Smooth muscle cell (in vitro differentiated cells): ENCODE measurements at regions not wholly inside any gene's neighbourhood (a gene's known extent, or its start where the extent isn't known, plus 50 kb on each side); places are given as distances from the start of the nearest gene placed in this dataset.

Experiments used
- DNase-seq: peaks from one replicate; lab custom pipeline; 2025; ENCODE audit not compliant: unreplicated experiment; lab: John Stamatoyannopoulos, UW
- H2AFZ ChIP-seq: fragments of 200-600 bp; sonication (generic); 2 replicates; pipeline ENCODE4 v1.6.0; 2016; ENCODE audit warnings: antibody characterized with exemption, low read depth, mild to moderate bottlenecking
- H3F3A ChIP-seq: fragments of 200-600 bp; sonication (generic); 2 replicates; pipeline ENCODE4 v1.6.0; 2017; ENCODE audit warnings: antibody characterized with exemption, low read depth
- H3K27ac ChIP-seq: fragments of 200-600 bp; sonication (generic); 2 replicates; pipeline ENCODE4 v1.5.1; 2016; ENCODE audit warnings: low read depth, mild to moderate bottlenecking
- H3K27me3 ChIP-seq: fragments of 200-600 bp; sonication (generic); 2 replicates; pipeline ENCODE4 v1.6.1; 2016; ENCODE audit warnings: low read depth, mild to moderate bottlenecking
- H3K36me3 ChIP-seq: fragments of 200-600 bp; sonication (generic); 2 replicates; pipeline ENCODE4 v1.5.1; 2016; ENCODE audit warnings: low read depth
- H3K4me1 ChIP-seq: fragments of 200-600 bp; sonication (generic); 2 replicates; pipeline ENCODE4 v1.5.1; 2016; ENCODE audit warnings: low read depth
- H3K4me2 ChIP-seq: fragments of 200-600 bp; sonication (generic); 2 replicates; pipeline ENCODE4 v1.6.0; 2016; ENCODE audit warnings: mild to moderate bottlenecking
- H3K4me3 ChIP-seq: fragments of 200-600 bp; sonication (generic); 2 replicates; pipeline ENCODE4 v1.5.1; 2016; ENCODE audit warnings: mild to moderate bottlenecking
- H3K79me2 ChIP-seq: fragments of 200-600 bp; sonication (generic); 2 replicates; pipeline ENCODE4 v1.6.0; 2016; ENCODE audit warnings: low read depth, mild to moderate bottlenecking
- H3K9ac ChIP-seq: fragments of 200-600 bp; sonication (generic); 2 replicates; pipeline ENCODE4 v1.6.0; 2016; ENCODE audit warnings: low read depth
- H3K9me3 ChIP-seq: fragments of 200-600 bp; sonication (generic); replicated peaks from 2 replicates; pipeline ENCODE4 v1.5.1; 2016; ENCODE audit warnings: low read depth
- H4K20me1 ChIP-seq: fragments of 200-600 bp; sonication (generic); 2 replicates; pipeline ENCODE4 v1.6.0; 2016; ENCODE audit warnings: low read depth
- CTCF ChIP-seq: fragments of 200-600 bp; sonication (generic); IDR thresholded peaks from 2 replicates; pipeline ENCODE4 v1.5.1; 2017; ENCODE audit warnings: borderline replicate concordance, mild to moderate bottlenecking, antibody characterized with exemption; ENCODE audit not compliant: insufficient read depth, poor library complexity, severe bottlenecking
- WGBS: methylation state at CpG from one replicate; pipeline ENCODE4 v1.1.7; 2016; ENCODE audit warnings: low lambda C conversion rate; 5-methylcytosine and 5-hydroxymethylcytosine counted together

- 93% methylated on average over 7 of the region's 7 CpGs for WGBS
- Histone ChIP-seq H3K9me3 (no peaks in the 10 kb centered on the region), H2AFZ (no peak overlapping the region)
Measured at GRCh38 chr5:68369457-68370125, 154.0 kb downstream of the PIK3R1 start.

GRCh38 chr5:68370196-68370595 is 154.6 kb downstream of the PIK3R1 start:
- Histone ChIP-seq H3K36me3 (no peaks in the 10 kb centered on the region), H3F3A (no peaks in the 10 kb centered on the region), H4K20me1 (no peaks in the 10 kb centered on the region), H3K27me3 (no peaks in the 10 kb centered on the region), H3K9ac (no peak overlapping the region), H3K9me3 (no peaks in the 10 kb centered on the region), H2AFZ (no peak overlapping the region), H3K4me2 (no peak overlapping the region), H3K4me1 (peaks cover 5% of the 10 kb centered on the region), H3K4me3 (no peak overlapping the region), H3K27ac (no peak overlapping the region), H3K79me2 (no peaks in the 10 kb centered on the region)
- WGBS: 100% methylated on average over 2 of the region's 2 CpGs
- no peak for TF ChIP-seq CTCF
- DNase-seq: no peak

More at GRCh38 chr5:68369457-68370125, 154.0 kb downstream of the PIK3R1 start:
- Histone ChIP-seq H3F3A (peaks cover 5% of the 10 kb centered on the region), H3K36me3 (no peaks in the 10 kb centered on the region), H3K9ac (no peak overlapping the region), H3K4me2 (no peak overlapping the region), H3K27ac (no peak overlapping the region), H3K4me1 (peaks cover 5% of the 10 kb centered on the region), H4K20me1 (no peaks in the 10 kb centered on the region), H3K4me3 (no peak overlapping the region), H3K27me3 (no peaks in the 10 kb centered on the region), H3K79me2 (no peaks in the 10 kb centered on the region)
- DNase-seq: no peak
- TF ChIP-seq CTCF: no peak

DNA sequence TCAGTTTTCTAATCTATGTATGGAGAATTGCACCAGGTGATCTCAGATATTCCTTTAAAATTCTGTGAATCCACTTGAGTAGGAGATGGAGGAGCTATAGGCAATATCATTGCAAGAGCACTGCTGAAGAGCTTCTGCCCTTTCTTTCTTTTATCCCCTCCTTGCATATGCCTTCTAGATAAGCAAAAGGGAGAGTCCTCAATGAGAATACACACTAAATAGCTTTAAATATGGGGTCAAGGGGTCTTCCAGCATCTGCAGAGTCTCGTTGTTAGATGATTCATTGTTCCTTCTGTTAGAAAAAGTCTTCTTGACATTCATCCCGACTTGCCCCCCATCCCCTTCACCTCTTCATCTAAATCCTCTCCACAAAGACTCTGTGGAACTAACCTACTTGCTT is 156.1 kb downstream of the PIK3R1 start:
- Histone ChIP-seq H3K9me3 (no peaks in the 10 kb centered on the region), H3K36me3 (no peaks in the 10 kb centered on the region), H3F3A (no peaks in the 10 kb centered on the region), H3K9ac (no peak overlapping the region), H3K4me2 (no peak overlapping the region), H3K27ac (no peak overlapping the region), H3K27me3 (no peaks in the 10 kb centered on the region), H3K4me1 (peaks cover 5% of the 10 kb centered on the region), H2AFZ (no peak overlapping the region), H3K4me3 (no peak overlapping the region), H3K79me2 (no peaks in the 10 kb centered on the region), H4K20me1 (no peaks in the 10 kb centered on the region)
- no peak for DNase-seq
- 86% methylated on average over 2 of the region's 2 CpGs for WGBS
- TF ChIP-seq CTCF: no peak

GRCh38 chr5:68372161-68372560 is 156.6 kb downstream of the PIK3R1 start:
- H3K27me3 ChIP-seq: no peaks in the 10 kb centered on the region
- WGBS: 100% methylated on average over 1 of the region's 1 CpG
- H3K36me3 ChIP-seq: no peaks in the 10 kb centered on the region
- H3K27ac ChIP-seq: no peak overlapping the region
- H4K20me1 ChIP-seq: no peaks in the 10 kb centered on the region
- H3K79me2 ChIP-seq: no peaks in the 10 kb centered on the region
- no peak overlapping the region for H3K9ac ChIP-seq
- peaks cover 5% of the 10 kb centered on the region for H3K4me1 ChIP-seq
- no peak overlapping the region for H2AFZ ChIP-seq
- no peak overlapping the region for H3K4me3 ChIP-seq
- no peaks in the 10 kb centered on the region for H3F3A ChIP-seq
- TF ChIP-seq CTCF: no peak
- no peak for DNase-seq
- H3K4me2 ChIP-seq: no peak overlapping the region
- H3K9me3 ChIP-seq: no peaks in the 10 kb centered on the region
